AG08396 (cell line): ENCODE measurements at regions not wholly inside any gene's neighbourhood (a gene's known extent, or its start where the extent isn't known, plus 50 kb on each side); places are given as distances from the start of the nearest gene placed in this dataset.
"Not testable (repeated sequence)": the region's sequence is repeated elsewhere in the genome, so short reads cannot be mapped to it uniquely, and the experiment has no call there.

Source experiments
- DNase-seq: peaks from one replicate; pipeline ENCODE4 v3.0.0; 2012; ENCODE audit warnings: low spot score, mixed read lengths

GRCh38 chr17:15864061-15864460 lies 80.9 kb upstream of the ADORA2B start:
- not testable (repeated sequence) for DNase-seq

GRCh38 chr17:15864472-15864871 lies 80.5 kb upstream of the ADORA2B start:
- DNase-seq: not testable (repeated sequence)

- not testable (repeated sequence) for DNase-seq
These were observed 78.9 kb upstream of the ADORA2B start for GRCh38 chr17:15866015-15866414.

GRCh38 chr17:15867331-15867730 lies 77.6 kb upstream of the ADORA2B start:
- not testable (repeated sequence) for DNase-seq

- DNase-seq: not testable (repeated sequence)
These were observed 75.1 kb upstream of the ADORA2B start for GRCh38 chr17:15869868-15870267.

DNA sequence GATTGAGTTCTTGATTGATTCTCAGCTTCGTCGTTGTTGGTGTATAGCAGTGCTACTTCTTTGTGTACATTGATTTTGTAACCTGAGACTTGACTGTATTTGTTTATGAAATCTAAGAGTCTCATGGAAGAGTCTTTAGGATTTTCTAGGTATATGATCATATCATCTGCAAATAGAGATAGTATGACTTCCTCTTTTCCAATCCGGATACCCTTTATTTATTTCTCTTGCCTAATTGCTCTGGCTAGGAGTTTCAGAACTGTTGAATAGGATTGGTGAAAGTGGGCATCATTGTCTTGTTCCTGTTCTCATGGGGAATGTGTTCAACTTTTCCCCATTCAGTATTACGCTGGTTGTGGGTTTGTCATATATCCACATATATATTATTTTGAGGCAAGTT lies 72.3 kb upstream of the ADORA2B start:
- DNase-seq: not testable (repeated sequence)

DNA sequence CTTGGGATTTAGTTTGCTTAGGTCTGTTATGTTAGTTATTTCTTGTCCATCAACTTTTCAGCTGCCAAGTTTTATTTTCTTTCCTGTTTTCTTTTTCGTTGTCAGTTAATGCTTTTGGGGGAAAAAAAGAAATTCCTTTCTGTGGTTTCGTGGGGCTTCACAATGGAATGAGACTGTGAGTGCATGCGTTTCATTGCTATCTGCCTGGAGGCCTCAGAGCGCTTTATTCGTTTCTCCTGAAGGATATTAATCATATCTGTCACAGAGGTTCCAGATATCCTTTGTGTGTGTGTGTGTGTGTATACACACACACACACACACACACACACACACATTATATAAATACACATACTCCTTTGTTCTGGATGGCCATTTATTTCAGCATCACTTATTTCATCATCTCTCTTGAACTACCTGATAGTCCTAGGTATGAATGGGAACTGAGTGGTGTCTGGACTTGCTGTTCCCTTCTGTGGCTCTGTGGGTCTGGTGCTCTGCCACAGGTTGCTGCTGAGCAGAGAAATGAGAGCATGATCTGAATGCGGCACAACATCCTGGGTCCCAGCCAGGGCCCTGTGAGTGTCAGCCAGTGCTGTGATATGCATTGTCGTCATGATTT lies 66.9 kb upstream of the ADORA2B start:
- DNase-seq: not testable (repeated sequence)

- DNase-seq: no peak
These were observed 62.7 kb upstream of the ADORA2B start for GRCh38 chr17:15882058-15882720.

DNA sequence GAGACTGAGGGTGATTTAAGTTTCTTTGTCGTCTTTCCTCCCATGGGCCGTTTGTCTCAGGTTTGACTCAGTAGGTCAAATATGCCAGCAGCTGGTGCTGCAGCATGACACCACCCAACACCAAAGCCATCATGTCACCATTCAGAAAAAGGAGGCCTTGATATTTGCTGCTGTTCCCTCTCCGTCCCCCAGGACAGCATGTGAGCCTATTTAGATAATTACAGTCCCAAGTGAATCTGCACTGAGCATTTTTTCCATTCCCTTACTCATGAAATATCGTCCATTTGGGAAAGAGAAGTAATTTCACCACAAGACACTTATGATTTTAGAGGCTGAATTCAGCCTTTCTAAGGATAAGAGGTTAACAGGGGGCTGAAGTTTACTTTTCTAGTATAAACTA lies 62.2 kb upstream of the ADORA2B start:
- DNase-seq: no peak

DNA sequence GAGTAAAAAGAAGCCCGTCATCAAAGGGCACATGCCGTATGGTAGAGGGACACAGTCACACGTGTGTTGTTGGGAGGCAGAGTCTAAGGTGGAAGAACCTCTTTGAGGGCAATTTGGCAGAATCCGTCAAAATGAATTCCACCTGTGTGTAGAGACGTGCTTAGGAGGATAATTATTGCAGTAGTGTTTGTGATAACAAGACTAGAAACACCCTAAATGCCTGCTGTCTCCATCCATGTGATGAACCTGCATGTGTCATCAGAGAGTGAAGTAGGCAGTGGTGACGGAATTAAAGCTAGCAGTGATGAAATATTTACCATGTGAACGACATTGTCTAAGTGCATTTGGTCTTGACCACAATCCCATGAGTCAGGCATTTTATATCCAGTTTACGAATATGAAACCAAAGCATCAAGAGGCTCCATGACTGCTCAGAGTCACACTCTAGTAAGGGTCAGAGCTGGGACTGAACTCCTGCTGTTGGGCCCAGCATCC lies 61.3 kb upstream of the ADORA2B start:
- DNase-seq: peak; percentile 33

DNA sequence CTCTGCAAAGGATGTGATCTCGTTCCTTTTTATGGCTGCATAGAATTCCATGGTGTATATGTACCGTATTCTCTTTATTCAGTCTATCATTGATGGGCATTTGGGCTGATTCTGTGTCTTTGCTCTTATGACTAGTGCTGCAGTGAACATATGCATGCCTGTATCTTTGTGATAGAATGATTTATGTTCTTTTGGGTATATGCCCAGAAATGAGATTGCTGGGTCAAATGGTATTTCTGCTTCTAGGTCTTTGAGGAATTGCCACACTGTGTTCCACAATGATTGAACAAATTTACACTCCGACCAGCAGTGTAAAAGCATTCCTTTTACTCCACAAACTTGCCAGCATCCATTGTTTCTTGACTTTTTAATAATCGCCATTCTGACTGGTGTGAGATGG lies 60.2 kb upstream of the ADORA2B start:
- DNase-seq: no peak

- no peak for DNase-seq
These were observed 59.2 kb upstream of the ADORA2B start for GRCh38 chr17:15885770-15886169.

DNA sequence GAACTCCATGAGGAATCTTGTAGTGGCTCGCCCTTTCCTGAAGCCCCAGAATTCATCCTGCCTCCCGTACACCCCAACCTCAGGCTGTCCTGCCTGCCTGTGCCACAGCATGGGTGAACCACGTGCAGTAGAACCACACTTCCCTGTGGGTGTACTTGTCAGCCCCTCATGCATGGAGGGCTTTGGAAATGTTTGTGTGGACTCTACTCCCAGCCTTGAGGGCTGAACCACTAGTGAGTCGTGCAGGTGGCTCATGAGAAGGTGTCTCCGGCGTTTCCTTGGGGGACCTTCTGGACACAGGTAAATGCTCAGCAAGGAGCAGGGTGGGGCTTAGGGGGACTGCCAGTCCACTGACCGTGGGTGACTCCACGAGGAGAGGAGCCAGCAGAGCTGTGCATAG lies 58.7 kb upstream of the ADORA2B start:
- DNase-seq: no peak

GRCh38 chr17:15886804-15887203 lies 58.1 kb upstream of the ADORA2B start:
- DNase-seq: no peak

DNA sequence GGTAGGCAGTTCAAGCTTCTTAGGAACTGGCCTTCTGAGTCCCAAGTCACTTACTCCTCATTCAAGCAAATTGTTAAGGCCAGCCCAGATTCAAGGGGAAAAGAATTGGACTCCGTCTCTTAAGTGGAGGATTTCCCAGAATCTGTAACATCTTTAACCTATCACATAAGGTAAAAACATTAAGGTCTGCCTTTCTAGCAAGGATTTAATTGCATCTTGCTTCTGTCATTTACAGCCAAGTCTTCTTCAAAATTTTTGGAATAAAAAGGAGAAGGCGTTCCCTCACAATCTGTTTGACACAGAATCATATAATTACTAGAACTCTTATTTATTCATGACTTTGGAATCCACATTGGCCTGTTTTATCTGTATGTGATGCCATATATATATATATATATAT lies 56.5 kb upstream of the ADORA2B start:
- DNase-seq: no peak

DNA sequence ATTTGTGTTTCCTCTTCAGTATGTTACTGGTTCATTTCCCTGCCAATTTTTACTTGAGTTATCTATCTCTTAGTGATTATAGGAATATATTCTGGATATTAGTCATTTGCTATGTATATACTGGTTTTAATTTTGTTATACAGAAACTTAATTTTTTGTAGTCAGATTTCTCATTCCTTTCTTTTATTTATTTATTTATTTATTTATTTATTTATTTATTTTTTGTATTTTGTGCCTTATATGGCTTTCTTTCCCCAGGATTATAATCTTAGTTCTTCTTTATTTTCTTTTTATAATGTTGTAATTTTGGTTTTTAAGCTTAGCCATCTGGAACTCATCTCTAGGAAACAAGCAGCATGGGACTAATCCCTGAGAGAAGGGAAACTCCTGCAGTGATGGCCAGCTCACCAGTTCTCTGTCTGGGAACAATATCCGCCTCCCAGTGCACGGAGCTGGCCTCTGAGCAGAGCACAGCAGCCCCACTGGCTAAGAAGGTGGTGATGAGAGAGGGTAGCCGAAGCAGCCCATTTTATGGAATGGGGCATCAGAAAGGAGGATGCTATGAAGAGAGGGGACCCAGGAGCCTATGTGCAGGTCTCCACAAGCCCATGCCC lies 54.5 kb upstream of the ADORA2B start:
- no peak for DNase-seq

- no peak for DNase-seq
These were observed 53.6 kb upstream of the ADORA2B start for GRCh38 chr17:15891318-15891717.

DNA sequence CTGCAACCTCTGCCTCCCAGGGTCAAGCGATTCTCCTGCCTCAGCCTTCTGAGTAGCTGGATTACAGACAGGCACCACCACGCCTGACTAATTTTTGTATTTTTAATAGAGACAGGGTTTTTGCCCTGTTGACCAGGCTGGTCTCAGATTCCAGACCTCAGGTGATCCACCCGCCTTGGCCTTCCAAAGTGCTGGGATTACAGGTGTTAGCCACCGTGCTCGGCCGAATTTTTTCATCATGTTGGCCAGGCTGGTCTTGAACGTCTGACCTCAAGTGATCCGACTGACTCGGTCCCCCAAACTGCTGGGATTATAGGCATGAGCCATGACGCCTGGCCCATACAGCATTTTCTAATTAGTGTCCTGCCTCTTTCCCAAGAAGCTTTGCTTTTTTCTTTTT lies 52.7 kb upstream of the ADORA2B start:
- no peak for DNase-seq

DNA sequence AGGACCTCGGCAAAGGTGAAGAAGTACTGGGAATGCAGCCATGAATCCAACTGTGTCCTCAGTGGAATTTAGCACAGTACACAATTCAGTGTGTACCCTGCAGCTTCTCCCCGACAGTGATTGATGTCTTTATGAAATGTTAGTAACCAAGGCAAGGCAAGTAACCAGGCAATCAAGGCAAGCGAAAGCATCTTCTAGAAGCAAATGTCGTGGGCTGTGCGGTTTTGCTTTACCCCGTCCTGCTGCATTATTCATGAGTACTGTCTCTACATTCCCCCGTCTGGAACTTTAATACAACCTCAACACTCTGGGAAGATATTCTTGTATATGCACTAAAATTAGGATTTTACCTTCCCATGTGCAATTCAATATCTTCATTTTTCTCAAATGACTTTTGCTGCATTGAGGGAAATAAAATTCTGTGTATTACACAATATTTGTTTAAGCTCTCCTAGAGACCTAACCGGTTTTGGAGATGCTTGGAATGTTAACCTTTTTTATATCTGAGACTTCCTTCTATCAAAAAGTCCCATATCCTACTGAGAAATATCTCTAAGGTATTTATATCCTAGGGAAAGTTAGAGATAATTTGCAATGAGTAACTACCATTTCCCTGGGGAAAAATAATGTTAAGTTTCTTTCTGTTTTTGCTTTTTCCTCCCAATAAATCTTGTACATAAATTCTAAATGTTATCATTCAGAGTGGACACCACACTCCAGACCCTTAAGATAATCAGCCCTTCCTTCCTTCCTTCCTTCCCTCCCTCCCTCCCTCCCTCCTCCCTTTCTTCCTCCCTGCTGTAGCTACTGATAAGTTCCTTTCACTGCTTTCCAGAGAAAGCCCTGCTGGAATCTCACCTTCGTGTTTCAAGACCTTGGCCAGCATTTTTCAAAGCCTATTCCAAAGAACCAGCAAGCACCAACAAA lies 51.9 kb upstream of the ADORA2B start:
- no peak for DNase-seq

- no peak for DNase-seq
These were observed 51.3 kb upstream of the ADORA2B start for GRCh38 chr17:15893658-15894024.

GRCh38 chr17:15894258-15894657 lies 50.7 kb upstream of the ADORA2B start:
- DNase-seq: no peak

GRCh38 chr17:15894913-15895658 lies 49.8 kb upstream of the ADORA2B start:
- no peak for DNase-seq
